ENCODE measurements at regions not wholly inside any gene's neighbourhood (a gene's known extent, or its start where the extent isn't known, plus 50 kb on each side); places are given as distances from the start of the nearest gene placed in this dataset.

DNA sequence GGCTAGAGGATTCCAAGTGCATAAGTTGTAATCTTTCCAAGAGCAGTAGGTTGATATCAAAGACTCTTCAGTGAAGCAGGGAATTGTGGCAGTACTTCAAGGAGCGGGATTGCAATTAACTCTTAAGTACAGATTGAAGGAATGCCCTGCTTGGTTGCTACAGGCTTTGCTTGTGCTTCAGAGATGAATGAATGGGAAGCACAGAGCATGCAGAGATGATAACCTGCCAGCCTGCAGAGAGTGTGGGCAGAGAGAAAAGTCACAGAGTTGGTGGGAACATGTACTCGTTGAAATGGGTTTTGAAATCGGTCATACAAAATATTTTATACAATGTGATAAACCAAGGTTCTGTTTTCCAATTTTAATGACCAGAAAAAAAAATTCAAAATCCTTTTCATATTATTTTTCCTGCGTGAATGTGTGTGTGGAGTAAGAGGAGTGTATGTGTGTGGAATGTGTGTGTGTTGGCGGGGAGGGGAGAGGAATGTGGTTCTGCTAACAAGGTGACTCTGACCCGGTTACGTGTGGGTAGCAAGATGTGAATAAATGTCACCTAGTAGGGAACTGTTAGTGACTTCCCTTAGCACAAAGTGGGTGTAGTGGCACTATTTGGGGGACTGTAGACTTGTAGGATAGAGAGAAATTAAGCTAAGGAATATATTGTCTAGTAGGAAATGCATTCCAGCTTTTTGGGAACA lies 697.8 kb downstream of the GATA3 start:
- Mint-ChIP-seq H3K4me1 (ENCODE audit: low read depth, unreplicated experiment) (no peaks in the 10 kb centered on the region), H3K4me3 (ENCODE audit: unreplicated experiment) (no peak overlapping the region), H3K27me3 (ENCODE audit: unreplicated experiment) (no peaks in the 10 kb centered on the region), H3K27ac (ENCODE audit: unreplicated experiment) (no peak overlapping the region), H3K9me3 (ENCODE audit: unreplicated experiment) (no peaks in the 10 kb centered on the region), H3K36me3 (ENCODE audit: unreplicated experiment) (no peaks in the 10 kb centered on the region)
- TF ChIP-seq CTCF (IDR thresholded peaks at IDR 0.05; ENCODE audit: partially characterized antibody, unreplicated experiment) = no peak
- DNase-seq = no peak

- Mint-ChIP-seq H3K36me3 (ENCODE audit: unreplicated experiment) (no peaks in the 10 kb centered on the region), H3K9me3 (ENCODE audit: unreplicated experiment) (no peaks in the 10 kb centered on the region), H3K4me1 (ENCODE audit: low read depth, unreplicated experiment) (no peaks in the 10 kb centered on the region), H3K27me3 (ENCODE audit: unreplicated experiment) (no peaks in the 10 kb centered on the region), H3K4me3 (ENCODE audit: unreplicated experiment) (no peak overlapping the region), H3K27ac (ENCODE audit: unreplicated experiment) (no peak overlapping the region)
- no peak for TF ChIP-seq CTCF (IDR thresholded peaks at IDR 0.05; ENCODE audit: partially characterized antibody, unreplicated experiment)
- DNase-seq = no peak
Observed at GRCh38 chr10:8758029-8758428, 703.5 kb downstream of the GATA3 start.

DNA sequence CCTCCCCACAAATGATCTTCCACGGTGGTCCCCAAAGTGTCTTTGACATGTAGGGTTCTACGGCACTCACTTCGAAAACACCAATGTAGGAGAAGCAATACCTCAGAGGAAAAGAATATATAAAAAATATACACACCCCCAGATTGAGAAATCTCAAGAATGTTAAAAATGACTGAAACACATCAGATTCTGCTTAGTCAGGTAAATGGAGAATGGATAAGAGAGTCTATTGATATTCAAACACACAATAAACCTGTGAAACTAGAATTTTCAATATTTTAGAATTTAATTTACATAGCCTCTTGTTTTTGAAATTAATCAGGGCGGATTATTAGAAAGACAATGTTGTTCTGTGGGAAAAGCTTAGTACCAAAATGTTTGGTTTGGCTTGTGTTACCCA lies 712.4 kb downstream of the GATA3 start:
- Mint-ChIP-seq H3K27ac (ENCODE audit: unreplicated experiment) (no peak overlapping the region), H3K4me1 (ENCODE audit: low read depth, unreplicated experiment) (no peaks in the 10 kb centered on the region), H3K4me3 (ENCODE audit: unreplicated experiment) (no peak overlapping the region), H3K9me3 (ENCODE audit: unreplicated experiment) (no peaks in the 10 kb centered on the region), H3K36me3 (ENCODE audit: unreplicated experiment) (no peaks in the 10 kb centered on the region), H3K27me3 (ENCODE audit: unreplicated experiment) (no peaks in the 10 kb centered on the region)
- no peak for DNase-seq
- no peak for TF ChIP-seq CTCF (IDR thresholded peaks at IDR 0.05; ENCODE audit: partially characterized antibody, unreplicated experiment)

DNA sequence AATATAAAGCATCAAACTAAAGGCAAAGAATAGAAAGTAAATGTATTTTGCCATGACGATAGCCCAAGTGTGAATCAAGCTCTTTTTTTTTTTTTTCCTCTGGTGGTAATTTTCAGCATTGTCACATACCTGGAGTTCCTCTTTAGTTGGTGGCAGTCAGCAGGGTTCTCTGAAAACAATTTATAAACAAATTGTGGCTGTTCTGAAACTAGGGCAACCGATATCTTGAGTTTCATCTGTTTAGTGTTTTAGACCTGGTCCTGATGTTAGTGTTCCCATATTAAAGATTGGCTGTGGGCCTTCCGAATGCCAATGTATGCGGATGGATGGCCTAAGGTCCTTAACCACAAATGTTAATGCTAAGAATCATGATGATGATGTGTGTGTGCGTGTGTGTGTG lies 713.1 kb downstream of the GATA3 start:
- no peaks in the 10 kb centered on the region for H3K27me3 Mint-ChIP-seq (ENCODE audit: unreplicated experiment)
- no peak overlapping the region for H3K27ac Mint-ChIP-seq (ENCODE audit: unreplicated experiment)
- H3K9me3 Mint-ChIP-seq (ENCODE audit: unreplicated experiment) = no peaks in the 10 kb centered on the region
- no peak for DNase-seq
- no peaks in the 10 kb centered on the region for H3K36me3 Mint-ChIP-seq (ENCODE audit: unreplicated experiment)
- no peak for TF ChIP-seq CTCF (IDR thresholded peaks at IDR 0.05; ENCODE audit: partially characterized antibody, unreplicated experiment)
- no peaks in the 10 kb centered on the region for H3K4me1 Mint-ChIP-seq (ENCODE audit: low read depth, unreplicated experiment)
- no peak overlapping the region for H3K4me3 Mint-ChIP-seq (ENCODE audit: unreplicated experiment)

GRCh38 chr10:8768341-8768740 lies 713.9 kb downstream of the GATA3 start:
- no peak overlapping the region for H3K4me3 Mint-ChIP-seq (ENCODE audit: unreplicated experiment)
- DNase-seq = no peak
- H3K27me3 Mint-ChIP-seq (ENCODE audit: unreplicated experiment) = no peaks in the 10 kb centered on the region
- no peaks in the 10 kb centered on the region for H3K36me3 Mint-ChIP-seq (ENCODE audit: unreplicated experiment)
- H3K9me3 Mint-ChIP-seq (ENCODE audit: unreplicated experiment) = no peaks in the 10 kb centered on the region
- no peaks in the 10 kb centered on the region for H3K4me1 Mint-ChIP-seq (ENCODE audit: low read depth, unreplicated experiment)
- no peak overlapping the region for H3K27ac Mint-ChIP-seq (ENCODE audit: unreplicated experiment)
- TF ChIP-seq CTCF (IDR thresholded peaks at IDR 0.05; ENCODE audit: partially characterized antibody, unreplicated experiment) = no peak
